GM12878 (cell line): ENCODE measurements at regions not wholly inside any gene's neighbourhood (a gene's known extent, or its start where the extent isn't known, plus 50 kb on each side); places are given as distances from the start of the nearest gene placed in this dataset.

ENCODE experiments used
- CBFB ChIP-seq: IDR thresholded peaks from 2 replicates; pipeline ENCODE4 v1.6.1; 2016; ENCODE audit warnings: antibody characterized with exemption, low read depth
- CHD2 ChIP-seq: IDR thresholded peaks from 2 replicates; pipeline ENCODE4 v1.6.1; 2011; ENCODE audit warnings: low read depth, low read length, improper control_type of control experiment, borderline replicate concordance
- EGR1 ChIP-seq, 2 experiments: IDR thresholded peaks; 1 replicate in 1 of 2; 2 replicates in 1 of 2; pipeline ENCODE4 v1.6.1; 2011 to 2012; ENCODE audit warnings: low read depth in 2 of 2, low read length in 2 of 2, borderline replicate concordance in 1 of 2, mild to moderate bottlenecking in 1 of 2, moderate library complexity in 1 of 2
- JUND ChIP-seq: IDR thresholded peaks from 2 replicates; pipeline ENCODE4 v1.6.1; 2012; ENCODE audit warnings: low read depth, mild to moderate bottlenecking, low read length, improper control_type of control experiment, moderate library complexity
- SMAD5 ChIP-seq: IDR thresholded peaks from 2 replicates; pipeline ENCODE4 v1.6.1; 2016; ENCODE audit warnings: antibody characterized with exemption, low read depth
- ZBED1 ChIP-seq: IDR thresholded peaks from 2 replicates; pipeline ENCODE4 v1.6.1; 2016; ENCODE audit warnings: borderline replicate concordance
- TF ChIP-seq, protein P1 (sequence below), 3 experiments: IDR thresholded peaks in 2 of 3; conservative IDR thresholded peaks in 1 of 3; 2 replicates each; pipeline ENCODE4 v1.5.1; 2011; ENCODE audit warnings: low read depth in 3 of 3, low read length in 3 of 3, mild to moderate bottlenecking in 3 of 3, control low read depth in 2 of 3, moderate library complexity in 2 of 3, inconsistent platforms in 1 of 3, mixed read lengths in 1 of 3; ENCODE audit not compliant: control insufficient read depth in 2 of 3, insufficient read depth in 1 of 3; ENCODE audit errors: extremely low read depth in 1 of 3

DNA sequence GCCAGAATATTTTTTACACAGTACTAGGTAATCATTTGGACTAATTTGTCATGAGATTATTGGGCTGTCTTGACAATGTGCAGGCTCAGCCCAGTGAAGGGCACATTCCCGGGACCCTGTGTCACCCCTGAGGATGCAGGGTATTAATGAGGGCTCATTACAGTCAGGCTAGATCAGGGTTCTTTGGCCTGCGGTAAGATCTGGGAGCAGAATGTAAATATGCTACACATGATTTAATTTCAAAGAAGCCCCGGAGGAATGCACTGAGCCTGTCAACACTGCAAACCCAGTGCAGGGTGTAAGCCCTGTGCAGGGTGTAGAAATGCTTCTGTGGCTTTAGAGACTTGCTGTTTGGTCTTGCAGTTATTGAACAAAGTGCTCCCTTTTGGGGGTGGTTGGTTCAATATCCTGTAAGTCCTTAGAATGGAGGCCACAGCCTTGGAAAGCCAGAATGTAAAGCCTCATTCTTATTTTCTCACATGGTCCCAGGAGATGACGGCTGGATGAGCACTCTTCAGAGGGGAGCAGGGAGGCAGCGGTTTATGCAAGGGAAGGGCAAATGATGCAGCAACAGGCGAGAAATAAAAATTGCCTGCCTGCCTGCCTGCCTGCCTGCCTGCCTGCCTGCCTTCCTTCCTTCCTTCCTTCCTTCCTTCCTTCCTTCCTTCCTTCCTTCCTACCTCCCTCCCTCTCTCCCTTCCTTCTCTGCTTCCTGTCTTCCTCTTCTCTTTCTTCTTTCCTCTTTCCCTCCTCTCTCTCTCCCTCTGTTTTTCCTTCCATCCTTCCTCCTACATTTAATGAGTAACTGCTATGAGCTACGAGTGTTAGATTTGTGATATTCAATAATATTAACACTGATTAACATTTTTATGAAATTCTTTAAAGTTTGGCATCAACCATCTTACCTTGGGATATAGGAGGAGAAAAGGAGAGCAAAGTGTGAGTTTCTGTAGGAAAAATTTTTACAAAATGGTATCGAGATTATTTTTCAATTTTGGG is 148.8 kb downstream of the VAPA start:
- no peak for TF ChIP-seq EGR1 (IDR thresholded peaks at IDR 0.05; ENCODE audit: borderline replicate concordance in 1 of 2, low read depth in 2 of 2, low read length in 2 of 2)
- TF ChIP-seq ZBED1: no peak
- TF ChIP-seq SMAD5: no peak
- TF ChIP-seq, protein P1, sequence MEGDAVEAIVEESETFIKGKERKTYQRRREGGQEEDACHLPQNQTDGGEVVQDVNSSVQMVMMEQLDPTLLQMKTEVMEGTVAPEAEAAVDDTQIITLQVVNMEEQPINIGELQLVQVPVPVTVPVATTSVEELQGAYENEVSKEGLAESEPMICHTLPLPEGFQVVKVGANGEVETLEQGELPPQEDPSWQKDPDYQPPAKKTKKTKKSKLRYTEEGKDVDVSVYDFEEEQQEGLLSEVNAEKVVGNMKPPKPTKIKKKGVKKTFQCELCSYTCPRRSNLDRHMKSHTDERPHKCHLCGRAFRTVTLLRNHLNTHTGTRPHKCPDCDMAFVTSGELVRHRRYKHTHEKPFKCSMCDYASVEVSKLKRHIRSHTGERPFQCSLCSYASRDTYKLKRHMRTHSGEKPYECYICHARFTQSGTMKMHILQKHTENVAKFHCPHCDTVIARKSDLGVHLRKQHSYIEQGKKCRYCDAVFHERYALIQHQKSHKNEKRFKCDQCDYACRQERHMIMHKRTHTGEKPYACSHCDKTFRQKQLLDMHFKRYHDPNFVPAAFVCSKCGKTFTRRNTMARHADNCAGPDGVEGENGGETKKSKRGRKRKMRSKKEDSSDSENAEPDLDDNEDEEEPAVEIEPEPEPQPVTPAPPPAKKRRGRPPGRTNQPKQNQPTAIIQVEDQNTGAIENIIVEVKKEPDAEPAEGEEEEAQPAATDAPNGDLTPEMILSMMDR (IDR thresholded peaks at IDR 0.05 in 2 of 3, conservative IDR thresholded peaks at IDR 0.05 in 1 of 3; ENCODE audit: control insufficient read depth in 2 of 3, extremely low read depth in 1 of 3, insufficient read depth in 1 of 3, low read depth in 3 of 3, low read length in 3 of 3): no peak
- no peak for TF ChIP-seq JUND
- TF ChIP-seq CHD2: no peak
- no peak for TF ChIP-seq CBFB
